SU-DHL-6 (cell line): ENCODE measurements at regions not wholly inside any gene's neighbourhood (a gene's known extent, or its start where the extent isn't known, plus 50 kb on each side); places are given as distances from the start of the nearest gene placed in this dataset.

ENCODE experiments used
- H2AFZ ChIP-seq: fragments of 200-600 bp; sonication (generic); 2 replicates; pipeline ENCODE4 v1.6.1; 2014; ENCODE audit warnings: low read depth, mild to moderate bottlenecking, moderate library complexity, mixed read lengths, antibody characterized with exemption, low read length; ENCODE audit not compliant: severe bottlenecking
- H3F3A ChIP-seq: fragments of 200-600 bp; shearing (Covaris generic); 2 replicates; pipeline ENCODE4 v1.6.0; 2016; ENCODE audit warnings: antibody characterized with exemption, mild to moderate bottlenecking; ENCODE audit not compliant: insufficient read depth
- H3K27ac ChIP-seq: fragments of 200-600 bp; sonication (generic); 2 replicates; pipeline ENCODE4 v1.5.1; 2016; ENCODE audit warnings: low read depth, mild to moderate bottlenecking, low read length, moderate library complexity, mixed read lengths
- H3K27me3 ChIP-seq: fragments of 200-600 bp; sonication (generic), shearing (Covaris generic); 2 replicates; pipeline ENCODE4 v1.6.0; 2014; ENCODE audit warnings: mild to moderate bottlenecking, low read length
- H3K36me3 ChIP-seq: fragments of 200-600 bp; sonication (generic); 2 replicates; pipeline ENCODE4 v1.6.1; 2014; ENCODE audit warnings: mild to moderate bottlenecking, low read length, mixed read lengths
- H3K4me2 ChIP-seq: fragments of 300-600, 200-600 bp; shearing (Covaris generic), sonication (generic); 2 replicates; pipeline ENCODE4 v1.6.0; 2014; ENCODE audit warnings: low read length, low read depth, mild to moderate bottlenecking; ENCODE audit not compliant: poor library complexity, severe bottlenecking
- H3K4me3 ChIP-seq: fragments of 200-600 bp; sonication (generic); 2 replicates; pipeline ENCODE4 v1.5.1; 2014; ENCODE audit warnings: antibody characterized with exemption, low read length, mild to moderate bottlenecking, mixed read lengths; ENCODE audit not compliant: insufficient read depth, poor library complexity, severe bottlenecking
- H3K79me2 ChIP-seq: fragments of 200-600 bp; sonication (generic); 2 replicates; pipeline ENCODE4 v1.6.1; 2014; ENCODE audit warnings: mild to moderate bottlenecking, low read length, moderate library complexity; ENCODE audit not compliant: insufficient read depth
- H3K9ac ChIP-seq: fragments of 200-600 bp; sonication (generic); 2 replicates; pipeline ENCODE4 v1.7.0; 2014; ENCODE audit warnings: mild to moderate bottlenecking, low read length
- H3K9me2 ChIP-seq: fragments of 200-600 bp; sonication (generic); replicated peaks from 2 replicates; pipeline ENCODE4 v1.6.1; 2014; ENCODE audit warnings: low read length; ENCODE audit not compliant: insufficient read depth
- H3K9me3 ChIP-seq: fragments of 200-600 bp; sonication (generic); 2 replicates; pipeline ENCODE4 v1.6.1; 2014; ENCODE audit warnings: low read length, mixed read lengths; ENCODE audit not compliant: insufficient read depth
- H4K20me1 ChIP-seq: fragments of 200-600 bp; sonication (generic); 2 replicates; pipeline ENCODE4 v1.6.1; 2014; ENCODE audit warnings: low read depth, mild to moderate bottlenecking, antibody characterized with exemption, low read length, moderate library complexity, mixed read lengths
- CTCF ChIP-seq: fragments of 200-600 bp; sonication (generic); IDR thresholded peaks from one replicate; pipeline ENCODE4 v1.5.1; 2017; ENCODE audit warnings: antibody characterized with exemption, mild to moderate bottlenecking, low read length, moderate library complexity; ENCODE audit not compliant: insufficient read depth, poor library complexity, severe bottlenecking
- EZH2phosphoT487 ChIP-seq: fragments of 200-600 bp; sonication (generic), shearing (Covaris generic); conservative IDR thresholded peaks from 2 replicates; pipeline ENCODE4 v1.6.1; 2018; ENCODE audit warnings: mild to moderate bottlenecking, antibody characterized with exemption, low read length, moderate library complexity, mixed read lengths

GRCh38 chr5:21644032-21644431 is 1209.1 kb downstream of the CDH12 start:
- no peaks in the 10 kb centered on the region for H3K79me2 ChIP-seq
- H3K36me3 ChIP-seq, result no peaks in the 10 kb centered on the region
- H3K9ac ChIP-seq, result no peak overlapping the region
- H3F3A ChIP-seq, result no peaks in the 10 kb centered on the region
- peak overlapping the region; percentile 55 for H2AFZ ChIP-seq
- H3K9me3 ChIP-seq, result no peaks in the 10 kb centered on the region
- TF ChIP-seq CTCF (no peak), EZH2phosphoT487 (no peak)
- peak overlapping the region; percentile 13; the same call in 1 of the 2 replicates for H3K27ac ChIP-seq
- peak overlapping the region; percentile 26 for H3K4me3 ChIP-seq
- H3K27me3 ChIP-seq, result no peaks in the 10 kb centered on the region
- H3K9me2 ChIP-seq, result no peaks in the 10 kb centered on the region
- H4K20me1 ChIP-seq, result no peaks in the 10 kb centered on the region
- H3K4me2 ChIP-seq, result peak overlapping the region; percentile 50

- TF ChIP-seq EZH2phosphoT487 (no peak), CTCF (no peak)
- Histone ChIP-seq H2AFZ (peak overlapping the region; percentile 95), H3K36me3 (no peaks in the 10 kb centered on the region)
Observed at GRCh38 chr5:21642312-21642711, 1210.8 kb downstream of the CDH12 start.

GRCh38 chr5:21623831-21624230 is 1229.3 kb downstream of the CDH12 start:
- Histone ChIP-seq H3K9me2 (no peaks in the 10 kb centered on the region), H3K4me2 (no peak overlapping the region), H3K27ac (no peak overlapping the region), H2AFZ (no peak overlapping the region), H3K4me3 (no peak overlapping the region), H3K9me3 (no peaks in the 10 kb centered on the region), H3K79me2 (no peaks in the 10 kb centered on the region), H3K9ac (no peak overlapping the region), H3F3A (no peaks in the 10 kb centered on the region), H3K27me3 (no peaks in the 10 kb centered on the region), H3K36me3 (no peaks in the 10 kb centered on the region), H4K20me1 (no peaks in the 10 kb centered on the region)
- TF ChIP-seq CTCF (no peak), EZH2phosphoT487 (no peak)

More at GRCh38 chr5:21642312-21642711, 1210.8 kb downstream of the CDH12 start:
- Histone ChIP-seq H3K9ac (no peak overlapping the region), H3K27me3 (no peaks in the 10 kb centered on the region), H3K9me3 (no peaks in the 10 kb centered on the region), H3K9me2 (no peaks in the 10 kb centered on the region), H3K4me3 (no peak overlapping the region), H4K20me1 (no peaks in the 10 kb centered on the region), H3K79me2 (no peaks in the 10 kb centered on the region), H3F3A (no peaks in the 10 kb centered on the region), H3K27ac (no peak overlapping the region), H3K4me2 (no peak overlapping the region)
